Transverse colon (tissue), 4 donors: ENCODE measurements at regions not wholly inside any gene's neighbourhood (a gene's known extent, or its start where the extent isn't known, plus 50 kb on each side); places are given as distances from the start of the nearest gene placed in this dataset.

Experiments used
- POLR2AphosphoS5 ChIP-seq, 3 donors: sonication (generic); formaldehyde crosslinking; IDR thresholded peaks; one replicate each; pipeline ENCODE4 v1.6.1; 2016; ENCODE audit warnings: antibody characterized with exemption in 3 of 3
- TF ChIP-seq, protein P1 (sequence below), 5 experiments: fragments of 200-600 bp in 3 of 5; fragments of 450-650 bp in 2 of 5; sonication (generic) in 3 of 5; IDR thresholded peaks; 1 replicate in 2 of 5; 2 replicates in 3 of 5; pipeline ENCODE4 v1.5.1; 2016 to 2017; ENCODE audit warnings: antibody characterized with exemption in 5 of 5, inconsistent platforms in 3 of 5, mild to moderate bottlenecking in 2 of 5, moderate library complexity in 1 of 5

DNA sequence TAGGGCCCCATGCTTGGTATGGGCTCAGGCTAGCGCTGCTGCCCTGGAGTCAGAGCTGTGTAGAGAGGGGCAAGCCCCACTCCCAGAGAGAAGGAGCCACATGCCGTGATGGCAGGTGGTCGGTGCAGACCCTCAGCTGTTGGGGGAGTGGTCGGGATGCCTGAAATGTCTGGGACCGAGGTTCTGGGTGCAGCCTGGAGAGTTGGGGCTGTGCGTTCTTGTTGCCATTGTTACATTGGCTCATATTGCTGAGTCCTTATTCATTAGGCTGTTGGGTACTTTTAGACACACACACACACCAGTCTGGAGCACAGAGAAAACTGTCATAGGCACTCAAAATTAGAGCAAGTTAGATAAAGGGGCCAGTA, 83.9 kb downstream of the UNC5CL start:
- TF ChIP-seq, protein P1, sequence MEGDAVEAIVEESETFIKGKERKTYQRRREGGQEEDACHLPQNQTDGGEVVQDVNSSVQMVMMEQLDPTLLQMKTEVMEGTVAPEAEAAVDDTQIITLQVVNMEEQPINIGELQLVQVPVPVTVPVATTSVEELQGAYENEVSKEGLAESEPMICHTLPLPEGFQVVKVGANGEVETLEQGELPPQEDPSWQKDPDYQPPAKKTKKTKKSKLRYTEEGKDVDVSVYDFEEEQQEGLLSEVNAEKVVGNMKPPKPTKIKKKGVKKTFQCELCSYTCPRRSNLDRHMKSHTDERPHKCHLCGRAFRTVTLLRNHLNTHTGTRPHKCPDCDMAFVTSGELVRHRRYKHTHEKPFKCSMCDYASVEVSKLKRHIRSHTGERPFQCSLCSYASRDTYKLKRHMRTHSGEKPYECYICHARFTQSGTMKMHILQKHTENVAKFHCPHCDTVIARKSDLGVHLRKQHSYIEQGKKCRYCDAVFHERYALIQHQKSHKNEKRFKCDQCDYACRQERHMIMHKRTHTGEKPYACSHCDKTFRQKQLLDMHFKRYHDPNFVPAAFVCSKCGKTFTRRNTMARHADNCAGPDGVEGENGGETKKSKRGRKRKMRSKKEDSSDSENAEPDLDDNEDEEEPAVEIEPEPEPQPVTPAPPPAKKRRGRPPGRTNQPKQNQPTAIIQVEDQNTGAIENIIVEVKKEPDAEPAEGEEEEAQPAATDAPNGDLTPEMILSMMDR (IDR thresholded peaks at IDR 0.05) = no peak
- TF ChIP-seq POLR2AphosphoS5 (IDR thresholded peaks at IDR 0.05) = no peak
